Suprapubic skin (tissue), 4 donors: ENCODE measurements at regions not wholly inside any gene's neighbourhood (a gene's known extent, or its start where the extent isn't known, plus 50 kb on each side); places are given as distances from the start of the nearest gene placed in this dataset.

Experiments used
- DNase-seq, 2 donors: peaks; one replicate each; pipeline ENCODE4 v3.0.0-alpha.2; 2019; ENCODE audit warnings: low spot score in 2 of 2
- H3K27ac ChIP-seq: fragments of 200-600 bp; sonication (generic); one replicate; pipeline ENCODE4 v1.5.1; 2019
- H3K27me3 ChIP-seq: fragments of 200-600 bp; sonication (generic); one replicate; pipeline ENCODE4 v1.5.1; 2019
- H3K36me3 ChIP-seq: fragments of 200-600 bp; sonication (generic); one replicate; pipeline ENCODE4 v1.5.1; 2019
- H3K4me1 ChIP-seq: fragments of 200-600 bp; sonication (generic); one replicate; pipeline ENCODE4 v1.5.1; 2019
- H3K4me3 ChIP-seq: fragments of 200-600 bp; sonication (generic); one replicate; pipeline ENCODE4 v1.5.1; 2019; ENCODE audit warnings: mild to moderate bottlenecking
- H3K9me3 ChIP-seq: fragments of 200-600 bp; sonication (generic); one replicate; pipeline ENCODE4 v1.5.1; 2019
- CTCF ChIP-seq, 2 donors: fragments of 200-600 bp in 1 of 2; fragments of 450-650 bp in 1 of 2; sonication (generic) in 1 of 2; IDR thresholded peaks; one replicate each; pipeline ENCODE4 v1.5.1; 2016 to 2019; ENCODE audit warnings: antibody characterized with exemption in 2 of 2, mild to moderate bottlenecking in 1 of 2, moderate library complexity in 1 of 2
- EP300 ChIP-seq: sonication (generic); formaldehyde crosslinking; IDR thresholded peaks from one replicate; pipeline ENCODE4 v1.6.1; 2017; ENCODE audit warnings: antibody characterized with exemption
- POLR2A ChIP-seq, 2 donors: fragments of 450-650 bp; IDR thresholded peaks; one replicate each; pipeline ENCODE4 v1.6.1; 2017; ENCODE audit warnings: antibody characterized with exemption in 2 of 2, mild to moderate bottlenecking in 2 of 2, moderate library complexity in 2 of 2
- POLR2AphosphoS5 ChIP-seq, 3 donors: sonication (generic); formaldehyde crosslinking; IDR thresholded peaks; one replicate each; pipeline ENCODE4 v1.6.1; 2017; ENCODE audit warnings: antibody characterized with exemption in 3 of 3
- WGBS: methylation state at CpG from one replicate; pipeline ENCODE4 v1.1.5; 2018; 5-methylcytosine and 5-hydroxymethylcytosine counted together

- H3K9me3 ChIP-seq: no peaks in the 10 kb centered on the region
- no peaks in the 10 kb centered on the region for H3K27me3 ChIP-seq
- WGBS: 68% methylated on average over 3 of the region's 3 CpGs
- H3K27ac ChIP-seq: no peak overlapping the region
- no peaks in the 10 kb centered on the region for H3K36me3 ChIP-seq
- no peak for DNase-seq
- TF ChIP-seq CTCF (IDR thresholded peaks at IDR 0.05): no peak
- no peak for TF ChIP-seq POLR2AphosphoS5 (IDR thresholded peaks at IDR 0.05)
- no peak for TF ChIP-seq POLR2A (IDR thresholded peaks at IDR 0.05)
- TF ChIP-seq EP300: no peak
- no peak overlapping the region for H3K4me3 ChIP-seq
- H3K4me1 ChIP-seq: peaks cover 13% of the 10 kb centered on the region
Observed at GRCh38 chr4:79850626-79851025, 222.4 kb downstream of the ANTXR2 start.

- Histone ChIP-seq H3K4me1 (peaks cover 13% of the 10 kb centered on the region), H3K9me3 (no peaks in the 10 kb centered on the region), H3K27ac (no peak overlapping the region), H3K27me3 (no peaks in the 10 kb centered on the region), H3K4me3 (no peak overlapping the region), H3K36me3 (no peaks in the 10 kb centered on the region)
- no peak for TF ChIP-seq POLR2AphosphoS5 (IDR thresholded peaks at IDR 0.05)
- no peak for TF ChIP-seq POLR2A (IDR thresholded peaks at IDR 0.05)
- TF ChIP-seq EP300: no peak
- no peak for TF ChIP-seq CTCF (IDR thresholded peaks at IDR 0.05)
- WGBS: 92% methylated on average over 1 of the region's 1 CpG
- no peak for DNase-seq
Observed at GRCh38 chr4:79848329-79848728, 224.7 kb downstream of the ANTXR2 start.

GRCh38 chr4:79847411-79847810 lies 225.6 kb downstream of the ANTXR2 start:
- Histone ChIP-seq H3K36me3 (no peaks in the 10 kb centered on the region), H3K27ac (no peak overlapping the region), H3K9me3 (peaks cover 5% of the 10 kb centered on the region), H3K27me3 (no peaks in the 10 kb centered on the region), H3K4me1 (peaks cover 12% of the 10 kb centered on the region), H3K4me3 (no peak overlapping the region)
- DNase-seq: no peak
- WGBS: 63% methylated on average over 2 of the region's 2 CpGs
- TF ChIP-seq CTCF (IDR thresholded peaks at IDR 0.05) (no peak), EP300 (no peak), POLR2A (IDR thresholded peaks at IDR 0.05) (no peak), POLR2AphosphoS5 (IDR thresholded peaks at IDR 0.05) (no peak)

GRCh38 chr4:79842162-79842561 lies 230.9 kb downstream of the ANTXR2 start:
- Histone ChIP-seq H3K9me3 (peaks cover 5% of the 10 kb centered on the region), H3K4me1 (no peaks in the 10 kb centered on the region), H3K4me3 (no peak overlapping the region), H3K36me3 (no peaks in the 10 kb centered on the region), H3K27me3 (no peaks in the 10 kb centered on the region), H3K27ac (no peak overlapping the region)
- no peak for DNase-seq
- TF ChIP-seq EP300: no peak
- TF ChIP-seq POLR2A (IDR thresholded peaks at IDR 0.05): no peak
- no peak for TF ChIP-seq POLR2AphosphoS5 (IDR thresholded peaks at IDR 0.05)
- TF ChIP-seq CTCF (IDR thresholded peaks at IDR 0.05): no peak

GRCh38 chr4:79833857-79834256 lies 239.2 kb downstream of the ANTXR2 start:
- DNase-seq: no peak

More at GRCh38 chr4:79833857-79834256, 239.2 kb downstream of the ANTXR2 start:
- TF ChIP-seq EP300: no peak
- TF ChIP-seq CTCF (IDR thresholded peaks at IDR 0.05): no peak
- TF ChIP-seq POLR2AphosphoS5 (IDR thresholded peaks at IDR 0.05): no peak
- no peak for TF ChIP-seq POLR2A (IDR thresholded peaks at IDR 0.05)
- no peaks in the 10 kb centered on the region for H3K9me3 ChIP-seq
- no peak overlapping the region for H3K27ac ChIP-seq
- H3K4me1 ChIP-seq: no peaks in the 10 kb centered on the region
- H3K4me3 ChIP-seq: no peak overlapping the region
- H3K27me3 ChIP-seq: no peaks in the 10 kb centered on the region
- 51% methylated on average over 1 of the region's 1 CpG for WGBS
- no peaks in the 10 kb centered on the region for H3K36me3 ChIP-seq
